ENCODE measurements at regions not wholly inside any gene's neighbourhood (a gene's known extent, or its start where the extent isn't known, plus 50 kb on each side); places are given as distances from the start of the nearest gene placed in this dataset.

- no peak for DNase-seq (ENCODE audit: low read depth in 2 of 2)
Measured at GRCh38 chr12:69095765-69096477, 143.4 kb upstream of the CPSF6 start.

- no peak for DNase-seq (ENCODE audit: low read depth in 2 of 2)
Measured at GRCh38 chr12:69096669-69097335, 142.6 kb upstream of the CPSF6 start.

GRCh38 chr12:69097619-69098368 lies 141.6 kb upstream of the CPSF6 start:
- no peak for DNase-seq (ENCODE audit: low read depth in 2 of 2)

- DNase-seq (ENCODE audit: low read depth in 2 of 2), result no peak
Measured at GRCh38 chr12:69099201-69099837, 140.1 kb upstream of the CPSF6 start.

- DNase-seq (ENCODE audit: low read depth in 2 of 2), result no peak
Measured at GRCh38 chr12:69101505-69101904, 137.9 kb upstream of the CPSF6 start.

- no peak for DNase-seq (ENCODE audit: low read depth in 2 of 2)
Measured at GRCh38 chr12:69102856-69103255, 136.5 kb upstream of the CPSF6 start.

GRCh38 chr12:69105101-69105962 lies 134.0 kb upstream of the CPSF6 start:
- DNase-seq (ENCODE audit: low read depth in 2 of 2), result no peak

- no peak for DNase-seq (ENCODE audit: low read depth in 2 of 2)
Measured at GRCh38 chr12:69106482-69107118, 132.8 kb upstream of the CPSF6 start.

- DNase-seq (ENCODE audit: low read depth in 2 of 2), result no peak
Measured at GRCh38 chr12:69107541-69107940, 131.8 kb upstream of the CPSF6 start.

- DNase-seq (ENCODE audit: low read depth in 2 of 2), result no peak
Measured at GRCh38 chr12:69108037-69108436, 131.3 kb upstream of the CPSF6 start.

- DNase-seq (ENCODE audit: low read depth in 2 of 2), result no peak
Measured at GRCh38 chr12:69112616-69113015, 126.8 kb upstream of the CPSF6 start.

GRCh38 chr12:69115099-69115498 lies 124.3 kb upstream of the CPSF6 start:
- no peak for DNase-seq (ENCODE audit: low read depth in 2 of 2)

- no peak for DNase-seq (ENCODE audit: low read depth in 2 of 2)
Measured at GRCh38 chr12:69115951-69116350, 123.4 kb upstream of the CPSF6 start.

- DNase-seq (ENCODE audit: low read depth in 2 of 2), result no peak
Measured at GRCh38 chr12:69117566-69118266, 121.7 kb upstream of the CPSF6 start.

- DNase-seq (ENCODE audit: low read depth in 2 of 2), result no peak
Measured at GRCh38 chr12:69118516-69118915, 120.9 kb upstream of the CPSF6 start.

- no peak for DNase-seq (ENCODE audit: low read depth in 2 of 2)
Measured at GRCh38 chr12:69119770-69120169, 119.6 kb upstream of the CPSF6 start.

- DNase-seq (ENCODE audit: low read depth in 2 of 2), result no peak
Measured at GRCh38 chr12:69120354-69120753, 119.0 kb upstream of the CPSF6 start.

- DNase-seq (ENCODE audit: low read depth in 2 of 2), result no peak
Measured at GRCh38 chr12:69123311-69123710, 116.1 kb upstream of the CPSF6 start.

- no peak for DNase-seq (ENCODE audit: low read depth in 2 of 2)
Measured at GRCh38 chr12:69123919-69124638, 115.3 kb upstream of the CPSF6 start.

GRCh38 chr12:69129017-69129416 lies 110.4 kb upstream of the CPSF6 start:
- DNase-seq (ENCODE audit: low read depth in 2 of 2), result no peak
